ENCODE measurements at regions not wholly inside any gene's neighbourhood (a gene's known extent, or its start where the extent isn't known, plus 50 kb on each side); places are given as distances from the start of the nearest gene placed in this dataset.
A peak's percentile ranks its signal among the peaks of the same experiment; 100 is the strongest.

DNA sequence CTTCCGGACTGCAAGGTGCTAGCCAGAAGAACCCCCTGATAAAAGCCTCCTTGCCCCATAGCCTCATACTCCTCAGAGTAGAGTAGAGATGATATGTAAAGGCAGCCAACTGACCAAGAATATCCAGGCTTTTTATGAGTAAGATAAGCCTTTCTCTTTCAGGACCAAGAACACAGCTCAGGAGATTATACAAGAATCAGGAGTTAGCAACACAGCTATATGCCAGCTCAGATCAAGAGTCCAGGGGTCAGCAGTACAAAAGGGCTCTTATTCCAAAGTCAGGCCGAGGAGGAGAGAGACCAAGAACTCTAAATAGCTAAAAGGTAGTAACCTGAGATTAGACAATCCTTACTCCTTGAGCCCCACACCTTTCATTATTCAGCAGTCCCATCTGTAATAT is 135.3 kb downstream of the BTG1 start:
- DNase-seq (no peak), ATAC-seq (no peak), FAIRE-seq (no peak)
- H3K4me3 ChIP-seq = no peak overlapping the region
- no peaks in the 10 kb centered on the region for H3K27me3 ChIP-seq
- intact Hi-C loops (cut with DNase I) = no loop called here
- H3K36me3 ChIP-seq = no peaks in the 10 kb centered on the region
- 76 to 89% methylated on average over 2 of the region's 2 CpGs for WGBS, 2 donors
- H3K9me3 ChIP-seq = no peaks in the 10 kb centered on the region
- no peak overlapping the region for H3K27ac ChIP-seq
- TF ChIP-seq, protein P1, sequence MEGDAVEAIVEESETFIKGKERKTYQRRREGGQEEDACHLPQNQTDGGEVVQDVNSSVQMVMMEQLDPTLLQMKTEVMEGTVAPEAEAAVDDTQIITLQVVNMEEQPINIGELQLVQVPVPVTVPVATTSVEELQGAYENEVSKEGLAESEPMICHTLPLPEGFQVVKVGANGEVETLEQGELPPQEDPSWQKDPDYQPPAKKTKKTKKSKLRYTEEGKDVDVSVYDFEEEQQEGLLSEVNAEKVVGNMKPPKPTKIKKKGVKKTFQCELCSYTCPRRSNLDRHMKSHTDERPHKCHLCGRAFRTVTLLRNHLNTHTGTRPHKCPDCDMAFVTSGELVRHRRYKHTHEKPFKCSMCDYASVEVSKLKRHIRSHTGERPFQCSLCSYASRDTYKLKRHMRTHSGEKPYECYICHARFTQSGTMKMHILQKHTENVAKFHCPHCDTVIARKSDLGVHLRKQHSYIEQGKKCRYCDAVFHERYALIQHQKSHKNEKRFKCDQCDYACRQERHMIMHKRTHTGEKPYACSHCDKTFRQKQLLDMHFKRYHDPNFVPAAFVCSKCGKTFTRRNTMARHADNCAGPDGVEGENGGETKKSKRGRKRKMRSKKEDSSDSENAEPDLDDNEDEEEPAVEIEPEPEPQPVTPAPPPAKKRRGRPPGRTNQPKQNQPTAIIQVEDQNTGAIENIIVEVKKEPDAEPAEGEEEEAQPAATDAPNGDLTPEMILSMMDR (IDR thresholded peaks at IDR 0.05) = no peak
- H3K4me1 ChIP-seq = peaks cover 0 to 1% (median 0%) of the 10 kb centered on the region in 3 donors

DNA sequence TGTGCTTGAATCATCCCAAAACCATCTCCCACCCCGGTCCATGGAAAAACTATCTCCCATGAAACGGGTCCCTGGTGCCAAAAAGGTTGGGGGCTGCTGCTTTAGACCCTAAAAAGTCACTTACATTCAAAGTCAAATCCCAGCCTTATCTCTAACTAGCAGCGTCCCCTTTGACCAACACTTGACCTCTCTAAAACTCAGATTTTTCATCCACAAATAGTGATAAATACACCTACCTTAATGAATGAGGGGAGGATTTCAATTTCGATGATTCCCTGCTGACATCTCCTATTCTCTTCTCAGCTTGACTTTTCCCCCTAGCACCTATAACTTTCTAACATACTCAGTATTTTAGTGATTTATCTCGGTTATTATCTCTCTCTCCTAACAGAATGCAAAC is 137.3 kb downstream of the BTG1 start:
- WGBS, 2 donors = 84 to 88% methylated on average over 5 of the region's 5 CpGs
- H3K36me3 ChIP-seq = no peaks in the 10 kb centered on the region
- DNase-seq (no peak), ATAC-seq (no peak), FAIRE-seq (no peak)
- H3K27ac ChIP-seq = no peak overlapping the region
- no peak overlapping the region for H3K4me3 ChIP-seq
- no peaks in the 10 kb centered on the region for H3K9me3 ChIP-seq
- H3K27me3 ChIP-seq = no peaks in the 10 kb centered on the region
- H3K4me1 ChIP-seq = peaks cover 0 to 9% (median 6%) of the 10 kb centered on the region in 3 donors
- TF ChIP-seq, protein P1 (IDR thresholded peaks at IDR 0.05) = no peak
- intact Hi-C loops (cut with DNase I) = no loop called here

DNA sequence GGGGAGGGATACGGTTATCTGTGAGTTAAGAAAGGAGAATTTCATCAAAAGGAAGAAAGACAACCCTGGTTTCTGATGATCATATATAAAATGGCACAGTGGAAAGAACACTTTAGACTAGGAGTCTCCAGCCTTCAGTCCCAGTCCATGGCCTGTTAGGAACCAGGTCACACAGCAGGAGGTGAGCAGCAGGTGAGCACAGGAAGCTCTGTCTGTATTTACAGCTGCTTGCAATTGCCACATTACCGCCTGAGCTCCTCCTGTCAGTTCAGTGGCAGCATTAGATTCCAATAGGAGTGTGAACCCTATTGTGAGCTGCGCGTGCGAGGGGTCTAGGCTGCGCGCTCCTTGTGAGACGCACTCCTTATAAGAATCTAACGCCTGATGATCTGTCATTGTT is 137.9 kb downstream of the BTG1 start:
- 96 to 97% methylated on average over 9 of the region's 9 CpGs for WGBS, 2 donors
- intact Hi-C loops (cut with DNase I) = no loop called here
- FAIRE-seq (no peak), DNase-seq (no peak), ATAC-seq (no peak)
- no peaks in the 10 kb centered on the region for H3K36me3 ChIP-seq
- H3K4me1 ChIP-seq = peaks cover 0 to 13% (median 12%) of the 10 kb centered on the region in 3 donors
- no peak overlapping the region for H3K4me3 ChIP-seq
- no peak overlapping the region for H3K27ac ChIP-seq
- no peaks in the 10 kb centered on the region for H3K27me3 ChIP-seq
- H3K9me3 ChIP-seq = no peaks in the 10 kb centered on the region
- TF ChIP-seq, protein P1 (IDR thresholded peaks at IDR 0.05) = no peak

DNA sequence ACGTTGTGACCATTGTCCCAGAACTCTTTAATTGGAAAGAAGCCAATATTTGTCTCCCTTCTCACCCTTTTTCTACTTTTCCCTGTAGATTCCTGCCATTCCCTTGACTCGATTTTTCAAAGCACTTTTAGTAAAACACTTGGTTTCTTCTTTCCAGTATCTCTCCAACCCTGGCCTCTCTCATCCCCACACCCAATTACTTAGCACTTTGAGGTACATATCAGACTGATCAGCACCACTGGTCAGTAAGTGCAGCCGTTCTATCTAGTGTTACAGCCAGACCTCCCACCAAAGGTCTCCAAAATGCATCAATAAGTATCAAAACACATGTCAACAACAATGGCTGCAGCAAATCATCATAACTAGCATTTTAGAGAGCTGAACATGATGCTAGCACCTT is 141.9 kb downstream of the BTG1 start:
- FAIRE-seq (no peak), DNase-seq (no peak), ATAC-seq (no peak)
- no peaks in the 10 kb centered on the region for H3K27me3 ChIP-seq
- 51 to 53% methylated on average over 3 of the region's 3 CpGs for WGBS, 2 donors
- no peak overlapping the region for H3K4me3 ChIP-seq
- no peak overlapping the region for H3K27ac ChIP-seq
- intact Hi-C loops (cut with DNase I) = no loop called here
- H3K9me3 ChIP-seq = no peaks in the 10 kb centered on the region
- H3K4me1 ChIP-seq = peaks cover 0 to 13% (median 12%) of the 10 kb centered on the region in 3 donors
- H3K36me3 ChIP-seq = no peaks in the 10 kb centered on the region
- TF ChIP-seq, protein P1 (IDR thresholded peaks at IDR 0.05) = no peak

DNA sequence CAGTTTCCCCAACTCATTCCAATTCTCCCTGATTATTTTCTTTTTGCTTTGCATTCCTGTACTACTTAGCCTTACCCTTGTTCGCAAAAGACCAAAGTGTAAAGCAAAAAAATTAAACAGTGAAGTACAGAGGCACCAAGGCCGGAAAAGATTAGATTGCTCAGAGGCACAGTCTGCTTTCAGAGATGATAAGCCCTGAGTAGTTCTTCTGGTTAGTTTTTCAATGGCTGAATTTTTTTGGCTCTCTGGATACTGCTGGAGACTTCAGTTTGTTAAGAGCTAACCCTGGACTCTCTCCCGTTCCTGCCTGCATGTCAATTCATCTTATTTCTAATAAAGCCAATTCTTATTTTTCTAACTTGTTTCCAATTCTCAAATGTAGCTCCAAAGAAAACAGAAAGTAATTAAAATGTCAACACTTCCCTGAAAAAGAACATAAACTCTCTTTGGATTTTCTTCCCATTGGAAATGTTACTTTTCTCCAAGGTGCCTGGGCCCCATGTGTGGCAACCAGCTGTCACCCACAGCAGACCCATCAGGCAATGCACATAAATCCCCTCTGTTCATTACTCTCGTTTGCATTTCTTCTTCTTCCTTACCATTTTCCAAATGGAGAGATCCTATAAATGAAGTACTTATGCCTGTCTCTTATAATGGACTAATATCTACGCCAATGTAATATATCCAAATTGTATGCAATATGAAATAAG is 142.8 kb downstream of the BTG1 start:
- Histone ChIP-seq H3K27me3 (no peaks in the 10 kb centered on the region), H3K9me3 (no peaks in the 10 kb centered on the region), H3K36me3 (no peaks in the 10 kb centered on the region), H3K4me3 (no peak overlapping the region), H3K27ac (peak overlapping the region; percentile 6 to 64 (median 38)), H3K4me1 (peaks cover 0 to 13% (median 12%) of the 10 kb centered on the region in 3 donors)
- WGBS, 2 donors = 37 to 39% methylated on average over 5 of the region's 5 CpGs
- intact Hi-C loops (cut with DNase I) = no loop called here
- peak in 1 of 6 donors; percentile 25 for DNase-seq
- peak; percentile 59 to 89 (median 84) for ATAC-seq
- no peak for FAIRE-seq
- TF ChIP-seq, protein P1 (IDR thresholded peaks at IDR 0.05) = no peak

Measured in pancreas (tissue), 10 donors.